ENCODE measurements at regions not wholly inside any gene's neighbourhood (a gene's known extent, or its start where the extent isn't known, plus 50 kb on each side); places are given as distances from the start of the nearest gene placed in this dataset.

- TF ChIP-seq, protein P1, sequence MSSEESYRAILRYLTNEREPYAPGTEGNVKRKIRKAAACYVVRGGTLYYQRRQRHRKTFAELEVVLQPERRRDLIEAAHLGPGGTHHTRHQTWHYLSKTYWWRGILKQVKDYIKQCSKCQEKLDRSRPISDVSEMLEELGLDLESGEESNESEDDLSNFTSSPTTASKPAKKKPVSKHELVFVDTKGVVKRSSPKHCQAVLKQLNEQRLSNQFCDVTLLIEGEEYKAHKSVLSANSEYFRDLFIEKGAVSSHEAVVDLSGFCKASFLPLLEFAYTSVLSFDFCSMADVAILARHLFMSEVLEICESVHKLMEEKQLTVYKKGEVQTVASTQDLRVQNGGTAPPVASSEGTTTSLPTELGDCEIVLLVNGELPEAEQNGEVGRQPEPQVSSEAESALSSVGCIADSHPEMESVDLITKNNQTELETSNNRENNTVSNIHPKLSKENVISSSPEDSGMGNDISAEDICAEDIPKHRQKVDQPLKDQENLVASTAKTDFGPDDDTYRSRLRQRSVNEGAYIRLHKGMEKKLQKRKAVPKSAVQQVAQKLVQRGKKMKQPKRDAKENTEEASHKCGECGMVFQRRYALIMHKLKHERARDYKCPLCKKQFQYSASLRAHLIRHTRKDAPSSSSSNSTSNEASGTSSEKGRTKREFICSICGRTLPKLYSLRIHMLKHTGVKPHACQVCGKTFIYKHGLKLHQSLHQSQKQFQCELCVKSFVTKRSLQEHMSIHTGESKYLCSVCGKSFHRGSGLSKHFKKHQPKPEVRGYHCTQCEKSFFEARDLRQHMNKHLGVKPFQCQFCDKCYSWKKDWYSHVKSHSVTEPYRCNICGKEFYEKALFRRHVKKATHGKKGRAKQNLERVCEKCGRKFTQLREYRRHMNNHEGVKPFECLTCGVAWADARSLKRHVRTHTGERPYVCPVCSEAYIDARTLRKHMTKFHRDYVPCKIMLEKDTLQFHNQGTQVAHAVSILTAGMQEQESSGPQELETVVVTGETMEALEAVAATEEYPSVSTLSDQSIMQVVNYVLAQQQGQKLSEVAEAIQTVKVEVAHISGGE (tag by site-specific recombination; conservative IDR thresholded peaks at IDR 0.05; ENCODE audit: low read depth), result no peak
- TF ChIP-seq, protein P2, sequence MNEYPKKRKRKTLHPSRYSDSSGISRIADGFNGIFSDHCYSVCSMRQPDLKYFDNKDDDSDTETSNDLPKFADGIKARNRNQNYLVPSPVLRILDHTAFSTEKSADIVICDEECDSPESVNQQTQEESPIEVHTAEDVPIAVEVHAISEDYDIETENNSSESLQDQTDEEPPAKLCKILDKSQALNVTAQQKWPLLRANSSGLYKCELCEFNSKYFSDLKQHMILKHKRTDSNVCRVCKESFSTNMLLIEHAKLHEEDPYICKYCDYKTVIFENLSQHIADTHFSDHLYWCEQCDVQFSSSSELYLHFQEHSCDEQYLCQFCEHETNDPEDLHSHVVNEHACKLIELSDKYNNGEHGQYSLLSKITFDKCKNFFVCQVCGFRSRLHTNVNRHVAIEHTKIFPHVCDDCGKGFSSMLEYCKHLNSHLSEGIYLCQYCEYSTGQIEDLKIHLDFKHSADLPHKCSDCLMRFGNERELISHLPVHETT (tag by site-specific recombination; IDR thresholded peaks at IDR 0.05), result no peak
These were observed 156.1 kb downstream of the NXNL2 start (continued) for GRCh38 chr9:88691091-88691490.

- CTCF ChIA-PET, result interaction anchor here (0.7 kb wide), 1 partner anchor 91 kb away, joined by 3 read pairs; no protein-coding TSS in a partner anchor
- H3K4me1 ChIP-seq (ENCODE audit: control insufficient read depth, insufficient read depth, low read length), result no peaks in the 10 kb centered on the region
- H3K27ac ChIP-seq (ENCODE audit: extremely low read depth, low read depth, low read length), result no peak overlapping the region
- no peaks in the 10 kb centered on the region for H3K36me3 ChIP-seq (ENCODE audit: control insufficient read depth in 2 of 2, insufficient read depth in 1 of 2, low read length in 2 of 2)
- TF ChIP-seq ZNF580 (tag by site-specific recombination; IDR thresholded peaks at IDR 0.05), result no peak
- no peak for TF ChIP-seq ZNF292 (tag by site-specific recombination; IDR thresholded peaks at IDR 0.05; ENCODE audit: borderline replicate concordance, low read depth)
- no peak for TF ChIP-seq ZNF645 (tag by site-specific recombination; IDR thresholded peaks at IDR 0.05)
- TF ChIP-seq, protein P1 (tag by site-specific recombination; conservative IDR thresholded peaks at IDR 0.05; ENCODE audit: low read depth), result no peak
- no peak for TF ChIP-seq ZNF837 (tag by site-specific recombination; IDR thresholded peaks at IDR 0.05)
- TF ChIP-seq ZNF335 (tag by site-specific recombination; conservative IDR thresholded peaks at IDR 0.05), result no peak
- H3K9me3 ChIP-seq (ENCODE audit: control insufficient read depth, insufficient read depth, low read depth, low read length), result no peaks in the 10 kb centered on the region
- H3K4me3 ChIP-seq (ENCODE audit: low read depth, low read length), result no peak overlapping the region
- POLR2A ChIA-PET, result no interaction called here
These were observed 156.8 kb downstream of the NXNL2 start for GRCh38 chr9:88691811-88692210.

DNA sequence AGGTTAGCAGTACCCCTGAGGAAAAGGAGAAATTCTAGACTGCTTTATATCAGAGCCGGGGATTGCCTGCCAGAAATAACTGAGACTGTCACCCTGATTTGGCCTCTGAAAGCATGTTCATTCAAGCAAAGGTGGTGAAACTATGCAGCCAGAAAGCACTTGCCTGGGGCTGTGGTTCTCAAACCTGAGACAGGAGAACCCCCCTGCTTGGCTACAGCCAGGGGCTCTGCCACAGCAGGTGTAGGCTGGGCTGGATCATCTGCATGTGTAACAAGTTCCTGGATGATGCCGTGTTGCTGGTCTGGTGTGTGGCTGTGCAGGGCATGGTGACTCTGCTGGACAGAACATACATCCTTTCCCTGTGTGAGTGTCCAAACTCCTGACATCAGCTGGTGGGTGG, 157.8 kb downstream of the NXNL2 start:
- CTCF ChIA-PET, result no interaction called here
- TF ChIP-seq, protein P3, sequence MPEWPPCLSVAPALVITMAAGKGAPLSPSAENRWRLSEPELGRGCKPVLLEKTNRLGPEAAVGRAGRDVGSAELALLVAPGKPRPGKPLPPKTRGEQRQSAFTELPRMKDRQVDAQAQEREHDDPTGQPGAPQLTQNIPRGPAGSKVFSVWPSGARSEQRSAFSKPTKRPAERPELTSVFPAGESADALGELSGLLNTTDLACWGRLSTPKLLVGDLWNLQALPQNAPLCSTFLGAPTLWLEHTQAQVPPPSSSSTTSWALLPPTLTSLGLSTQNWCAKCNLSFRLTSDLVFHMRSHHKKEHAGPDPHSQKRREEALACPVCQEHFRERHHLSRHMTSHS (tag by site-specific recombination; IDR thresholded peaks at IDR 0.05), result no peak
- TF ChIP-seq KLF16 (tag by site-specific recombination; IDR thresholded peaks at IDR 0.05), result no peak
- TF ChIP-seq ZNF791 (tag by site-specific recombination; IDR thresholded peaks at IDR 0.05), result no peak
- TF ChIP-seq ZNF146 (tag by site-specific recombination; IDR thresholded peaks at IDR 0.05), result no peak
- TF ChIP-seq ZNF114 (tag by site-specific recombination; IDR thresholded peaks at IDR 0.05), result no peak
- TF ChIP-seq, protein P4, sequence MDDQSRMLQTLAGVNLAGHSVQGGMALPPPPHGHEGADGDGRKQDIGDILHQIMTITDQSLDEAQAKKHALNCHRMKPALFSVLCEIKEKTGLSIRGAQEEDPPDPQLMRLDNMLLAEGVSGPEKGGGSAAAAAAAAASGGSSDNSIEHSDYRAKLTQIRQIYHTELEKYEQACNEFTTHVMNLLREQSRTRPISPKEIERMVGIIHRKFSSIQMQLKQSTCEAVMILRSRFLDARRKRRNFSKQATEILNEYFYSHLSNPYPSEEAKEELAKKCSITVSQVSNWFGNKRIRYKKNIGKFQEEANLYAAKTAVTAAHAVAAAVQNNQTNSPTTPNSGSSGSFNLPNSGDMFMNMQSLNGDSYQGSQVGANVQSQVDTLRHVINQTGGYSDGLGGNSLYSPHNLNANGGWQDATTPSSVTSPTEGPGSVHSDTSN (CRISPR knock-in tag; IDR thresholded peaks at IDR 0.05), result no peak
- TF ChIP-seq ZNF354C (tag by site-specific recombination; IDR thresholded peaks at IDR 0.05; ENCODE audit: borderline replicate concordance, low read depth), result no peak
- no peak for TF ChIP-seq ZNF10 (tag by site-specific recombination; IDR thresholded peaks at IDR 0.05)
- TF ChIP-seq ZNF707 (tag by site-specific recombination; IDR thresholded peaks at IDR 0.05), result no peak
- TF ChIP-seq ZNF121 (tag by site-specific recombination; IDR thresholded peaks at IDR 0.05), result no peak
- TF ChIP-seq ZNF280D (tag by site-specific recombination; IDR thresholded peaks at IDR 0.05), result no peak

More for the DNA sequence above, 157.8 kb downstream of the NXNL2 start:
- no peaks in the 10 kb centered on the region for H3K9me3 ChIP-seq (ENCODE audit: control insufficient read depth, insufficient read depth, low read depth, low read length)
- no peaks in the 10 kb centered on the region for H3K36me3 ChIP-seq (ENCODE audit: control insufficient read depth in 2 of 2, insufficient read depth in 1 of 2, low read length in 2 of 2)
- POLR2A ChIA-PET, result no interaction called here
- H3K27ac ChIP-seq (ENCODE audit: extremely low read depth, low read depth, low read length), result no peak overlapping the region
- no peak overlapping the region for H3K4me3 ChIP-seq (ENCODE audit: low read depth, low read length)
- no peaks in the 10 kb centered on the region for H3K4me1 ChIP-seq (ENCODE audit: control insufficient read depth, insufficient read depth, low read length)
